ENCODE measurements at regions not wholly inside any gene's neighbourhood (a gene's known extent, or its start where the extent isn't known, plus 50 kb on each side); places are given as distances from the start of the nearest gene placed in this dataset.
A peak's percentile ranks its signal among the peaks of the same experiment; 100 is the strongest.
"Not testable (repeated sequence)": the region's sequence is repeated elsewhere in the genome, so short reads cannot be mapped to it uniquely, and the experiment has no call there.

DNA sequence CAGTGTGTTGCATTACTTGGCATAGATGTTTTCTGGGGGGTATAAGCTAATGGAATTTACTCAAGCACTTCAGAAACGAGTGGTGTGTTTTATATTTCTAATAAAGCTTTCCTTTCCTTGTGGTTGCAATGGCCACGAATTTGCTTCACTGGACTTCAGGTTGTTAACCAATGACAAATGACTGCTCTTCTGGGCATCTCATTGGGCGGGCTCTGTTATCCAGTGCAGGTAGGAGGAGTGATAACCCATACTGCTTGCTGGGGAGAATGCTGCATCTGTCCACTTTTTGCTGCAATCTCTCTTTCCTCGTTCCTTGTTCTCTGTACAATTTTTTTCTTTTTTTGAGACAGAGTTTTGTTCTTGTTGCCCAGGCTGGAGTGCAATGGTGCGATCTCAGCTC is 80.0 kb upstream of the RPH3A start:
- Mint-ChIP-seq H3K9me3 (no peaks in the 10 kb centered on the region), H3K4me3 (no peak overlapping the region), H3K4me1 (peaks cover 32% of the 10 kb centered on the region), H3K36me3 (no peaks in the 10 kb centered on the region), H3K27ac (no peak overlapping the region), H3K27me3 (ENCODE audit: insufficient read depth, low read depth) (no peaks in the 10 kb centered on the region)
- Histone ChIP-seq H3K27me3 (no peaks in the 10 kb centered on the region), H3K4me2 (peak overlapping the region; percentile 19), H3K79me2 (ENCODE audit: low read depth) (no peaks in the 10 kb centered on the region), H3F3A (ENCODE audit: low read depth) (peaks cover 18% of the 10 kb centered on the region), H3K4me1 (peaks cover 25% of the 10 kb centered on the region), H3K4me3 (no peak overlapping the region), H3K9me3 (ENCODE audit: low read depth) (no peaks in the 10 kb centered on the region), H3K9ac (no peak overlapping the region), H3K27ac (no peak overlapping the region), H4K20me1 (ENCODE audit: low read depth) (no peaks in the 10 kb centered on the region), H3K36me3 (no peaks in the 10 kb centered on the region), H2AFZ (replicated peaks) (peak overlapping the region; percentile 32)
- TF ChIP-seq EZH2phosphoT487 (IDR thresholded peaks at IDR 0.05) = no peak
- no peak for TF ChIP-seq EZH2 (IDR thresholded peaks at IDR 0.05)
- no peak for TF ChIP-seq CTCF (IDR thresholded peaks at IDR 0.05)
- DNase-seq (ENCODE audit: low spot score) = no peak

- H3F3A ChIP-seq (ENCODE audit: low read depth) = peaks cover 18% of the 10 kb centered on the region
- not testable (repeated sequence) for H3K36me3 ChIP-seq; H2AFZ ChIP-seq (replicated peaks); H3K4me2 ChIP-seq; H3K9me3 Mint-ChIP-seq; H3K4me3 Mint-ChIP-seq; H3K4me3 ChIP-seq; DNase-seq (ENCODE audit: low spot score); H4K20me1 ChIP-seq (ENCODE audit: low read depth); H3K27ac ChIP-seq; H3K79me2 ChIP-seq (ENCODE audit: low read depth); H3K9ac ChIP-seq; H3K27me3 Mint-ChIP-seq (ENCODE audit: insufficient read depth, low read depth); H3K9me3 ChIP-seq (ENCODE audit: low read depth); H3K27me3 ChIP-seq; H3K27ac Mint-ChIP-seq; H3K36me3 Mint-ChIP-seq
- H3K4me1 ChIP-seq = peaks cover 25% of the 10 kb centered on the region
- H3K4me1 Mint-ChIP-seq = peaks cover 32% of the 10 kb centered on the region
Observed at GRCh38 chr12:112712751-112713150, 78.8 kb upstream of the RPH3A start.

GRCh38 chr12:112713471-112713870 is 78.1 kb upstream of the RPH3A start:
- Mint-ChIP-seq H3K4me3 (no peak overlapping the region), H3K27ac (no peak overlapping the region), H3K27me3 (ENCODE audit: insufficient read depth, low read depth) (no peaks in the 10 kb centered on the region), H3K36me3 (no peaks in the 10 kb centered on the region), H3K4me1 (peaks cover 25% of the 10 kb centered on the region), H3K9me3 (no peaks in the 10 kb centered on the region)
- H3K4me2 ChIP-seq = no peak overlapping the region
- H3K79me2 ChIP-seq (ENCODE audit: low read depth) = no peaks in the 10 kb centered on the region
- H3K9me3 ChIP-seq (ENCODE audit: low read depth) = no peaks in the 10 kb centered on the region
- no peak overlapping the region for H3K9ac ChIP-seq
- H3K4me1 ChIP-seq = peaks cover 25% of the 10 kb centered on the region
- H3K36me3 ChIP-seq = no peaks in the 10 kb centered on the region
- no peak overlapping the region for H3K27ac ChIP-seq
- TF ChIP-seq CTCF (IDR thresholded peaks at IDR 0.05) (no peak), EZH2 (IDR thresholded peaks at IDR 0.05) (no peak), EZH2phosphoT487 (IDR thresholded peaks at IDR 0.05) (no peak)
- peaks cover 18% of the 10 kb centered on the region for H3F3A ChIP-seq (ENCODE audit: low read depth)
- H4K20me1 ChIP-seq (ENCODE audit: low read depth) = no peaks in the 10 kb centered on the region
- H3K27me3 ChIP-seq = no peaks in the 10 kb centered on the region
- no peak for DNase-seq (ENCODE audit: low spot score)
- no peak overlapping the region for H2AFZ ChIP-seq (replicated peaks)
- H3K4me3 ChIP-seq = no peak overlapping the region

DNA sequence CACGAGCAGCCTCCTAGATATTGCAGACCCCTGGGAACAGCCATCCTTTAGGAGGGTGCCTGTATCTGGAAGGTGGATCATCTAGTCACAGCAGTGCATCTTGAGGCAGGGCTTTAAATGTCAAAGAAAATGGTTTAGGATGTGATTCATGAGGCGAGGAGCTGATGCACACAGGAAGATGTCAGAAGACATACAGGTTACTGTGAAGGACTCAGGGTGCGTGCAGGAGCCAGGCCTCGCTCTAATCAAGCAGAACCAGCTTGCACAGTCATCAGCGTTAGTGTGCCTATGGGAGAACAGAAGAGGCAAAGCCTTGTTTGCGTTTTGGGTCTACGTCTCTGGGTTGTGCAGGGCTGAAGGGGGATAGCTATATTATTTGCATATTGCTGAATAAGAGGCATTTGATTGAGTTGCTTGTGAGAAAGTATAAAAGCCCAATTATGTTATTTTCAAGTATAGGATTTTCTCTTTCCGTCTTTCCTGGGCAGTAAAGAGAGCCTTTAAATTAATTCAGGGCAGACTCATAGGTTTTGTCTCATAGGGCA is 77.3 kb upstream of the RPH3A start:
- no peak overlapping the region for H3K9ac ChIP-seq
- TF ChIP-seq EZH2phosphoT487 (IDR thresholded peaks at IDR 0.05) (no peak), EZH2 (IDR thresholded peaks at IDR 0.05) (no peak), CTCF (IDR thresholded peaks at IDR 0.05) (no peak)
- no peak overlapping the region for H3K4me3 Mint-ChIP-seq
- H3K36me3 Mint-ChIP-seq = no peaks in the 10 kb centered on the region
- H2AFZ ChIP-seq (replicated peaks) = peak overlapping the region; percentile 71
- no peak overlapping the region for H3K4me3 ChIP-seq
- no peak overlapping the region for H3K27ac Mint-ChIP-seq
- H3K79me2 ChIP-seq (ENCODE audit: low read depth) = no peaks in the 10 kb centered on the region
- H3K4me1 ChIP-seq = peaks cover 25% of the 10 kb centered on the region
- no peak overlapping the region for H3K27ac ChIP-seq
- no peaks in the 10 kb centered on the region for H4K20me1 ChIP-seq (ENCODE audit: low read depth)
- peaks cover 18% of the 10 kb centered on the region for H3F3A ChIP-seq (ENCODE audit: low read depth)
- no peak overlapping the region for H3K4me2 ChIP-seq
- no peaks in the 10 kb centered on the region for H3K27me3 ChIP-seq
- no peaks in the 10 kb centered on the region for H3K9me3 ChIP-seq (ENCODE audit: low read depth)
- H3K4me1 Mint-ChIP-seq = peaks cover 25% of the 10 kb centered on the region
- DNase-seq (ENCODE audit: low spot score) = no peak
- H3K36me3 ChIP-seq = no peaks in the 10 kb centered on the region
- no peaks in the 10 kb centered on the region for H3K27me3 Mint-ChIP-seq (ENCODE audit: insufficient read depth, low read depth)
- no peaks in the 10 kb centered on the region for H3K9me3 Mint-ChIP-seq

Measured in neural progenitor cell (in vitro differentiated cells).